Uterus (tissue), 2 donors: ENCODE measurements at regions not wholly inside any gene's neighbourhood (a gene's known extent, or its start where the extent isn't known, plus 50 kb on each side); places are given as distances from the start of the nearest gene placed in this dataset.

ENCODE experiments used
- POLR2A ChIP-seq, 2 donors: fragments of 450-650 bp; IDR thresholded peaks; one replicate each; pipeline ENCODE4 v1.6.1; 2016; ENCODE audit warnings: antibody characterized with exemption in 2 of 2, mild to moderate bottlenecking in 1 of 2, moderate library complexity in 1 of 2
- TF ChIP-seq, protein P1 (sequence below), 4 experiments: fragments of 200-600 bp in 2 of 4; fragments of 450-650 bp in 2 of 4; sonication (generic) in 2 of 4; IDR thresholded peaks; one replicate each; pipeline ENCODE4 v1.5.1; 2016 to 2019; ENCODE audit warnings: antibody characterized with exemption in 4 of 4, mild to moderate bottlenecking in 2 of 4, moderate library complexity in 1 of 4

DNA sequence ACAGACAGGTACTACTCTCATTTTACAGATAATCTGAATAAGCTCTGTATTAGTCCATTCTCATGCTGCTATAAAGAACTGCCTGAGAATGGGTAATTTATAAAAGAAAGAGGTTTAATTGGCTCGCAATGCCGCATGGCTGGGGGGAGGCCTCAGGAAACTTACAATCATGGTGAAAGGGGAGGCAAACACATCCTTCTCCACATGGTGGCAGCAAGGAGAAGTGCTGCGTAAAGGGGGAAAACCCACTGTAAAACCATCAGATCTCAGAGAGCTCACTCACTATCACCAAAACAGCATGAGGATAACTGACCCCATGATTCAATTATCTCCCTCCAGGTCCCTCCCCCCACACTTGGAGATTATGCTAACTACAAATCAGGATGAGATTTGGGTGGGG is 254.4 kb downstream of the KCNE4 start:
- TF ChIP-seq POLR2A (IDR thresholded peaks at IDR 0.05), result no peak
- TF ChIP-seq, protein P1, sequence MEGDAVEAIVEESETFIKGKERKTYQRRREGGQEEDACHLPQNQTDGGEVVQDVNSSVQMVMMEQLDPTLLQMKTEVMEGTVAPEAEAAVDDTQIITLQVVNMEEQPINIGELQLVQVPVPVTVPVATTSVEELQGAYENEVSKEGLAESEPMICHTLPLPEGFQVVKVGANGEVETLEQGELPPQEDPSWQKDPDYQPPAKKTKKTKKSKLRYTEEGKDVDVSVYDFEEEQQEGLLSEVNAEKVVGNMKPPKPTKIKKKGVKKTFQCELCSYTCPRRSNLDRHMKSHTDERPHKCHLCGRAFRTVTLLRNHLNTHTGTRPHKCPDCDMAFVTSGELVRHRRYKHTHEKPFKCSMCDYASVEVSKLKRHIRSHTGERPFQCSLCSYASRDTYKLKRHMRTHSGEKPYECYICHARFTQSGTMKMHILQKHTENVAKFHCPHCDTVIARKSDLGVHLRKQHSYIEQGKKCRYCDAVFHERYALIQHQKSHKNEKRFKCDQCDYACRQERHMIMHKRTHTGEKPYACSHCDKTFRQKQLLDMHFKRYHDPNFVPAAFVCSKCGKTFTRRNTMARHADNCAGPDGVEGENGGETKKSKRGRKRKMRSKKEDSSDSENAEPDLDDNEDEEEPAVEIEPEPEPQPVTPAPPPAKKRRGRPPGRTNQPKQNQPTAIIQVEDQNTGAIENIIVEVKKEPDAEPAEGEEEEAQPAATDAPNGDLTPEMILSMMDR (IDR thresholded peaks at IDR 0.05), result no peak
